ENCODE measurements at regions not wholly inside any gene's neighbourhood (a gene's known extent, or its start where the extent isn't known, plus 50 kb on each side); places are given as distances from the start of the nearest gene placed in this dataset.
A peak's percentile ranks its signal among the peaks of the same experiment; 100 is the strongest.

DNA sequence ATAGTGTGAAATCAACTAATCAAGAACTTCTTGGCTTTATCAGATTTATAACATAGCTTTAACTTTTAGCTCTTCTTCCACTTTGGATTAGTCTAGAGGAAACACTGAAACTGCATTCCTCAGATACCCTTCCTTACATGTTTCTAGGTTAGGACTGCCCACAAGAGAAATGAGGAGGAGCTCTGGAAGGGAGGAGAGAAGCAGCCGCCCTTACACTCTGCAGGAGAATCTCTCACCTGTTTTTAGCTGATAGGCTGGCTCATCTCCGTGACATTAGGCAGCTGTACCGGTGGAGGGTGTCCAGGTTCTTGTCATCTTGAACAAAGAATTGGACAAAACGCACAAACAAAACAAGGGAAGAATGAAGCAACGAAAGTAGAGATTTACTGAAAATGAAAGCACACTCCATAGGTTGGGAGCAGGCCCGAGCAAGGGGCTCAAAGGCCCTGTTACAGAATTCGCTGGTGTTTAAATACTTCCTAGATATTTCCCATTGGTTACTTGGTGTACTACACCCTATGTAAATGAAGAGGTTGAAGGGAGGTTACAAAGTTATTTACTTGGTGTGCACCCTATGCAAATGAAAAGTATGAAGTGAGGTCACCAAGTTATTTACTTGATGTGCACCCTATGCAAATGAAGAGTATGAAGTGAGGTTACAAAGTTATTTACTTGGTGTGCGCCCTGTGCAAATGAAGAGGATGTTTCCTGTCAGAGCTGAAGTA lies 524.9 kb upstream of the CHRM3 start:
- FAIRE-seq (no peak), ATAC-seq (no peak), DNase-seq (ENCODE audit: low spot score) (no peak)
- BruUV-seq (replicated peaks) = no TSS peak
- intact Hi-C loops (cut with micrococcal nuclease; ENCODE audit: unreplicated experiment) = no loop called here
- H2AFZ ChIP-seq (ENCODE audit: low read length) = no peak overlapping the region
- H3K4me2 ChIP-seq (ENCODE audit: low read depth, low read length) = no peak overlapping the region
- H3K4me1 ChIP-seq (ENCODE audit: insufficient read depth, low read length) = no peaks in the 10 kb centered on the region
- 7% methylated on average over 8 of the region's 8 CpGs for WGBS (ENCODE audit: low lambda C conversion rate)
- H3K27me3 ChIP-seq (ENCODE audit: control insufficient read depth in 1 of 2, insufficient read depth in 2 of 2, low read length in 2 of 2) = no peaks in the 10 kb centered on the region
- no peak for TF ChIP-seq CEBPB (IDR thresholded peaks at IDR 0.05; ENCODE audit: borderline replicate concordance, low read depth, low read length)
- TF ChIP-seq ARNT (IDR thresholded peaks at IDR 0.05) = no peak
- no peak for TF ChIP-seq ZNF382 (CRISPR knock-in tag; IDR thresholded peaks at IDR 0.05; ENCODE audit: borderline replicate concordance)
- no peak for TF ChIP-seq ZNF83 (CRISPR knock-in tag; IDR thresholded peaks at IDR 0.05; ENCODE audit: borderline replicate concordance)
- no peak for TF ChIP-seq ZNF770 (CRISPR knock-in tag; IDR thresholded peaks at IDR 0.05)
- TF ChIP-seq TEAD2 (CRISPR knock-in tag; IDR thresholded peaks at IDR 0.05) = no peak
- H3K9ac ChIP-seq (ENCODE audit: insufficient read depth, low read depth, low read length) = no peak overlapping the region
- no peaks in the 10 kb centered on the region for H4K20me1 ChIP-seq (ENCODE audit: insufficient read depth, low read length)
- in situ Hi-C loops (cut with HindIII; ENCODE audit: extremely low pct_ligation_motif_present, low pct_unique_long_range_greater_than_20kb) = no loop called here
- H3K36me3 ChIP-seq (replicated peaks in 1 of 2; ENCODE audit: control insufficient read depth in 1 of 2, insufficient read depth in 2 of 2, low read length in 2 of 2) = no peaks in the 10 kb centered on the region
- CTCF ChIA-PET (ENCODE audit: low intra/inter-chr PET ratio, low total read pairs) = no interaction called here
- no peaks in the 10 kb centered on the region for H3K79me2 ChIP-seq (ENCODE audit: insufficient read depth, low read length)
- H3K4me3 ChIP-seq (replicated peaks in 1 of 3; ENCODE audit: insufficient read depth in 1 of 3, low read depth in 2 of 3, low read length in 3 of 3) = no peak overlapping the region
- H3K9me3 ChIP-seq (ENCODE audit: low read length) = peaks cover 89% of the 10 kb centered on the region
- POLR2A ChIA-PET = no interaction called here
- no peak overlapping the region for H3K27ac ChIP-seq (ENCODE audit: extremely low read length, insufficient read depth, low read length)

- intact Hi-C loops (cut with micrococcal nuclease; ENCODE audit: unreplicated experiment) (no loop called here), in situ Hi-C loops (cut with HindIII; ENCODE audit: extremely low pct_ligation_motif_present, low pct_unique_long_range_greater_than_20kb) (no loop called here)
- H3K27me3 ChIP-seq (ENCODE audit: control insufficient read depth in 1 of 2, insufficient read depth in 2 of 2, low read length in 2 of 2) = no peaks in the 10 kb centered on the region
- H3K79me2 ChIP-seq (ENCODE audit: insufficient read depth, low read length) = no peaks in the 10 kb centered on the region
- no peaks in the 10 kb centered on the region for H3K4me1 ChIP-seq (ENCODE audit: insufficient read depth, low read length)
- ATAC-seq (no peak), FAIRE-seq (no peak), DNase-seq (ENCODE audit: low spot score) (no peak)
- no peaks in the 10 kb centered on the region for H3K36me3 ChIP-seq (replicated peaks in 1 of 2; ENCODE audit: control insufficient read depth in 1 of 2, insufficient read depth in 2 of 2, low read length in 2 of 2)
- no peak overlapping the region for H3K4me3 ChIP-seq (replicated peaks in 1 of 3; ENCODE audit: insufficient read depth in 1 of 3, low read depth in 2 of 3, low read length in 3 of 3)
- H3K4me2 ChIP-seq (ENCODE audit: low read depth, low read length) = no peak overlapping the region
- no TSS peak for BruUV-seq (replicated peaks)
- POLR2A ChIA-PET = no interaction called here
- H2AFZ ChIP-seq (ENCODE audit: low read length) = no peak overlapping the region
- CTCF ChIA-PET (ENCODE audit: low intra/inter-chr PET ratio, low total read pairs) = no interaction called here
- TF ChIP-seq, protein P1, sequence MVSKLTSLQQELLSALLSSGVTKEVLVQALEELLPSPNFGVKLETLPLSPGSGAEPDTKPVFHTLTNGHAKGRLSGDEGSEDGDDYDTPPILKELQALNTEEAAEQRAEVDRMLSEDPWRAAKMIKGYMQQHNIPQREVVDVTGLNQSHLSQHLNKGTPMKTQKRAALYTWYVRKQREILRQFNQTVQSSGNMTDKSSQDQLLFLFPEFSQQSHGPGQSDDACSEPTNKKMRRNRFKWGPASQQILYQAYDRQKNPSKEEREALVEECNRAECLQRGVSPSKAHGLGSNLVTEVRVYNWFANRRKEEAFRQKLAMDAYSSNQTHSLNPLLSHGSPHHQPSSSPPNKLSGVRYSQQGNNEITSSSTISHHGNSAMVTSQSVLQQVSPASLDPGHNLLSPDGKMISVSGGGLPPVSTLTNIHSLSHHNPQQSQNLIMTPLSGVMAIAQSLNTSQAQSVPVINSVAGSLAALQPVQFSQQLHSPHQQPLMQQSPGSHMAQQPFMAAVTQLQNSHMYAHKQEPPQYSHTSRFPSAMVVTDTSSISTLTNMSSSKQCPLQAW (CRISPR knock-in tag; IDR thresholded peaks at IDR 0.05) = no peak
- TF ChIP-seq NFIC (IDR thresholded peaks at IDR 0.05; ENCODE audit: low read length) (no peak), TBX3 (IDR thresholded peaks at IDR 0.05; ENCODE audit: borderline replicate concordance) (no peak), CHD4 (IDR thresholded peaks at IDR 0.05; ENCODE audit: borderline replicate concordance, low read length) (no peak), TAF1 (CRISPR knock-in tag; IDR thresholded peaks at IDR 0.05) (no peak), ZNF777 (CRISPR knock-in tag; IDR thresholded peaks at IDR 0.05) (no peak), RFX1 (IDR thresholded peaks at IDR 0.05) (no peak), MAFF (IDR thresholded peaks at IDR 0.05; ENCODE audit: low read depth, low read length) (peak; percentile 61; the same call in 1 of the 2 replicates), NKX3-1 (CRISPR knock-in tag; IDR thresholded peaks at IDR 0.05) (no peak), MAFK (conservative IDR thresholded peaks at IDR 0.05 in 1 of 2, IDR thresholded peaks at IDR 0.05 in 1 of 2; ENCODE audit: low read length in 2 of 2) (peak; percentile 5 to 68; a peak in 2 of 4 replicates), JDP2 (CRISPR knock-in tag; IDR thresholded peaks at IDR 0.05; ENCODE audit: borderline replicate concordance) (no peak)
- peaks cover 80% of the 10 kb centered on the region for H3K9me3 ChIP-seq (ENCODE audit: low read length)
- H4K20me1 ChIP-seq (ENCODE audit: insufficient read depth, low read length) = no peaks in the 10 kb centered on the region
- no peak overlapping the region for H3K27ac ChIP-seq (ENCODE audit: extremely low read length, insufficient read depth, low read length)
- H3K9ac ChIP-seq (ENCODE audit: insufficient read depth, low read depth, low read length) = no peak overlapping the region
Measured at GRCh38 chr1:238833919-238834318, 552.4 kb upstream of the CHRM3 start.
